ENCODE measurements at regions not wholly inside any gene's neighbourhood (a gene's known extent, or its start where the extent isn't known, plus 50 kb on each side); places are given as distances from the start of the nearest gene placed in this dataset.

GRCh38 chr4:15341733-15342300, 86.0 kb upstream of the C1QTNF7 start:
- Histone ChIP-seq H3K9me3 (no peaks in the 10 kb centered on the region), H3K4me1 (no peaks in the 10 kb centered on the region), H3K4me3 (replicated peaks in 1 of 3) (no peak overlapping the region), H3K27ac (no peak overlapping the region), H3K36me3 (no peaks in the 10 kb centered on the region), H3K27me3 (no peaks in the 10 kb centered on the region)
- no peak for DNase-seq
- TF ChIP-seq CTCF (IDR thresholded peaks at IDR 0.05) (no peak), POLR2A (IDR thresholded peaks at IDR 0.05) (no peak)
- 88 to 94% methylated on average over 21 of the region's 21 CpGs for WGBS, 2 donors
- intact Hi-C loops (cut with DNase I), result no loop called here

- 93 to 98% methylated on average over 4 of the region's 4 CpGs for WGBS, 2 donors
- no peaks in the 10 kb centered on the region for H3K9me3 ChIP-seq
- H3K36me3 ChIP-seq, result no peaks in the 10 kb centered on the region
- H3K27ac ChIP-seq, result no peak overlapping the region
- H3K4me3 ChIP-seq (replicated peaks in 1 of 3), result no peak overlapping the region
- no peaks in the 10 kb centered on the region for H3K4me1 ChIP-seq
- intact Hi-C loops (cut with DNase I), result no loop called here
- no peak for TF ChIP-seq CTCF (IDR thresholded peaks at IDR 0.05)
- no peak for TF ChIP-seq POLR2A (IDR thresholded peaks at IDR 0.05)
- no peak for DNase-seq
- H3K27me3 ChIP-seq, result no peaks in the 10 kb centered on the region
Observed at GRCh38 chr4:15343000-15343399, 84.8 kb upstream of the C1QTNF7 start.

GRCh38 chr4:15343581-15343980, 84.3 kb upstream of the C1QTNF7 start:
- Histone ChIP-seq H3K4me1 (no peaks in the 10 kb centered on the region), H3K27ac (no peak overlapping the region)

GRCh38 chr4:15344041-15344440, 83.8 kb upstream of the C1QTNF7 start:
- 70 to 82% methylated on average over 2 of the region's 2 CpGs for WGBS, 2 donors
- H3K36me3 ChIP-seq, result no peaks in the 10 kb centered on the region
- intact Hi-C loops (cut with DNase I), result no loop called here
- no peak overlapping the region for H3K4me3 ChIP-seq (replicated peaks in 1 of 3)
- no peaks in the 10 kb centered on the region for H3K27me3 ChIP-seq
- TF ChIP-seq POLR2A (IDR thresholded peaks at IDR 0.05), result no peak
- TF ChIP-seq CTCF (IDR thresholded peaks at IDR 0.05), result no peak
- DNase-seq, result no peak
- H3K27ac ChIP-seq, result no peak overlapping the region
- H3K4me1 ChIP-seq, result no peaks in the 10 kb centered on the region
- no peaks in the 10 kb centered on the region for H3K9me3 ChIP-seq

More at GRCh38 chr4:15343581-15343980, 84.3 kb upstream of the C1QTNF7 start:
- no peak for TF ChIP-seq CTCF (IDR thresholded peaks at IDR 0.05)
- no peak for TF ChIP-seq POLR2A (IDR thresholded peaks at IDR 0.05)
- WGBS, 2 donors, result 38 to 39% methylated on average over 2 of the region's 2 CpGs
- DNase-seq, result no peak
- no peaks in the 10 kb centered on the region for H3K9me3 ChIP-seq
- no peaks in the 10 kb centered on the region for H3K27me3 ChIP-seq
- no peaks in the 10 kb centered on the region for H3K36me3 ChIP-seq
- intact Hi-C loops (cut with DNase I), result no loop called here
- no peak overlapping the region for H3K4me3 ChIP-seq (replicated peaks in 1 of 3)

- H3K36me3 ChIP-seq, result no peaks in the 10 kb centered on the region
- no peaks in the 10 kb centered on the region for H3K27me3 ChIP-seq
- 50 to 63% methylated on average over 3 of the region's 3 CpGs for WGBS, 2 donors
- TF ChIP-seq POLR2A (IDR thresholded peaks at IDR 0.05), result no peak
- TF ChIP-seq CTCF (IDR thresholded peaks at IDR 0.05), result no peak
- no peak overlapping the region for H3K4me3 ChIP-seq (replicated peaks in 1 of 3)
- no peaks in the 10 kb centered on the region for H3K4me1 ChIP-seq
- no peak overlapping the region for H3K27ac ChIP-seq
- intact Hi-C loops (cut with DNase I), result no loop called here
- no peak for DNase-seq
- no peaks in the 10 kb centered on the region for H3K9me3 ChIP-seq
Observed at GRCh38 chr4:15345134-15345533, 82.7 kb upstream of the C1QTNF7 start.
